OCI-LY1 (cell line): ENCODE measurements at regions not wholly inside any gene's neighbourhood (a gene's known extent, or its start where the extent isn't known, plus 50 kb on each side); places are given as distances from the start of the nearest gene placed in this dataset.

Experiments
- H2AFZ ChIP-seq: fragments of 200-600 bp; sonication (generic), shearing (Covaris generic); 2 replicates; pipeline ENCODE4 v1.6.0; 2014; ENCODE audit warnings: antibody characterized with exemption, mild to moderate bottlenecking, low read length
- H3F3A ChIP-seq: fragments of 200-600 bp; sonication (generic), shearing (Covaris generic); 2 replicates; pipeline ENCODE4 v1.6.0; 2014; ENCODE audit warnings: mild to moderate bottlenecking, antibody characterized with exemption, low read length, moderate library complexity; ENCODE audit not compliant: insufficient read depth
- H3K27ac ChIP-seq: fragments of 200-600 bp; sonication (generic); 2 replicates; pipeline ENCODE4 v1.5.1; 2014; ENCODE audit warnings: low read length, mixed run types, mild to moderate bottlenecking, low read depth; ENCODE audit not compliant: poor library complexity, severe bottlenecking
- H3K27me3 ChIP-seq: fragments of 200-600 bp; sonication (generic); 2 replicates; pipeline ENCODE4 v1.6.0; 2014; ENCODE audit warnings: antibody characterized with exemption, mild to moderate bottlenecking, low read length, moderate library complexity; ENCODE audit not compliant: insufficient read depth
- H3K36me3 ChIP-seq: fragments of 200-600 bp; sonication (generic); 2 replicates; pipeline ENCODE4 v1.6.1; 2014; ENCODE audit warnings: mild to moderate bottlenecking, antibody characterized with exemption, low read length, moderate library complexity, mixed read lengths; ENCODE audit not compliant: insufficient read depth
- H3K4me1 ChIP-seq: fragments of 200-600 bp; sonication (generic); 2 replicates; pipeline ENCODE4 v1.5.1; 2014; ENCODE audit warnings: mild to moderate bottlenecking, low read length, moderate library complexity; ENCODE audit not compliant: insufficient read depth, severe bottlenecking
- H3K4me2 ChIP-seq: fragments of 200-600 bp; sonication (generic), shearing (Covaris generic); 2 replicates; pipeline ENCODE4 v1.6.1; 2014; ENCODE audit warnings: low read length
- H3K4me3 ChIP-seq: fragments of 200-600 bp; sonication (generic); 2 replicates; pipeline ENCODE4 v1.5.1; 2014; ENCODE audit warnings: low read length, low read depth, mild to moderate bottlenecking, mixed read lengths; ENCODE audit not compliant: poor library complexity, severe bottlenecking
- H3K79me2 ChIP-seq: fragments of 200-600 bp; shearing (Covaris generic); 2 replicates; pipeline ENCODE4 v1.6.1; 2016; ENCODE audit warnings: mixed run types, low read length, mixed read lengths; ENCODE audit not compliant: insufficient read depth
- H3K9ac ChIP-seq: fragments of 200-600 bp; sonication (generic), shearing (Covaris generic); 2 replicates; pipeline ENCODE4 v1.6.1; 2014; ENCODE audit warnings: mild to moderate bottlenecking, low read length, mixed read lengths
- H3K9me2 ChIP-seq: fragments of 200-600 bp; sonication (generic), shearing (Covaris generic); 2 replicates; pipeline ENCODE4 v1.6.1; 2014; ENCODE audit warnings: low read depth, mild to moderate bottlenecking, low read length, mixed read lengths
- H3K9me3 ChIP-seq: fragments of 200-600 bp; shearing (Covaris generic); 2 replicates; pipeline ENCODE4 v1.6.1; 2014; ENCODE audit warnings: low read length, mixed read lengths
- H4K20me1 ChIP-seq: fragments of 200-600 bp; sonication (generic), shearing (Covaris generic); 2 replicates; pipeline ENCODE4 v1.6.0; 2016; ENCODE audit warnings: mild to moderate bottlenecking, low read length; ENCODE audit not compliant: insufficient read depth
- EZH2 ChIP-seq: fragments of 200-600 bp; sonication (generic), shearing (Covaris generic); IDR thresholded peaks from 2 replicates; pipeline ENCODE4 v1.8.0; 2017; ENCODE audit warnings: borderline replicate concordance, mixed run types, mild to moderate bottlenecking, antibody characterized with exemption, low read length, moderate library complexity, mixed read lengths
- TF ChIP-seq, protein P1 (sequence below): fragments of 200-600 bp; sonication (generic), shearing (Covaris generic); IDR thresholded peaks from 2 replicates; pipeline ENCODE4 v1.5.1; 2017; ENCODE audit warnings: mild to moderate bottlenecking, antibody characterized with exemption, low read length, moderate library complexity, mixed read lengths

DNA sequence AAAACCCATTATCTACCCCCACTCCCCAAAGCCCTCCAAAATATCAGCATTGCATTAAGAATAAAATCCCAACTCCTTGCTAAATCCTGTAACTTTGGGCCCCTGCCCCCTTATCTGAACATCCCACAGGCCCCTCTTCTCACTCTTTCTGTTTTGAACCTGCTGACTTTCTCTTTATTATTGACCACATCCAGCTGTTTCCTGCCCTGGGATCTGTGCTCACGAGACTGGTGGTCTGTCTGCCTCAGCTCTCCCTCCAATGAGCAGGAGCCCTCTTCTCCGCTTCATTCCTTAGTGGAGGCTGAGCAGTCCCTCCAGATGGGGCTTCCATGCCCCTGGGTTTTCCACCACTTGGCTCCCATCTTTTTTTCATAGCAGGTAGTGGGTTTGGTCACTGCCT, 116.9 kb downstream of the ACKR3 start:
- Histone ChIP-seq H3F3A (no peaks in the 10 kb centered on the region), H3K9ac (no peak overlapping the region), H3K79me2 (no peaks in the 10 kb centered on the region), H3K27me3 (no peaks in the 10 kb centered on the region), H3K4me1 (peaks cover 9% of the 10 kb centered on the region), H3K4me2 (no peak overlapping the region), H3K9me2 (no peaks in the 10 kb centered on the region), H3K9me3 (no peaks in the 10 kb centered on the region), H4K20me1 (no peaks in the 10 kb centered on the region), H3K27ac (no peak overlapping the region), H3K36me3 (no peaks in the 10 kb centered on the region; the same call in 1 of the 2 replicates), H3K4me3 (no peak overlapping the region), H2AFZ (no peak overlapping the region)
- no peak for TF ChIP-seq EZH2
- TF ChIP-seq, protein P1, sequence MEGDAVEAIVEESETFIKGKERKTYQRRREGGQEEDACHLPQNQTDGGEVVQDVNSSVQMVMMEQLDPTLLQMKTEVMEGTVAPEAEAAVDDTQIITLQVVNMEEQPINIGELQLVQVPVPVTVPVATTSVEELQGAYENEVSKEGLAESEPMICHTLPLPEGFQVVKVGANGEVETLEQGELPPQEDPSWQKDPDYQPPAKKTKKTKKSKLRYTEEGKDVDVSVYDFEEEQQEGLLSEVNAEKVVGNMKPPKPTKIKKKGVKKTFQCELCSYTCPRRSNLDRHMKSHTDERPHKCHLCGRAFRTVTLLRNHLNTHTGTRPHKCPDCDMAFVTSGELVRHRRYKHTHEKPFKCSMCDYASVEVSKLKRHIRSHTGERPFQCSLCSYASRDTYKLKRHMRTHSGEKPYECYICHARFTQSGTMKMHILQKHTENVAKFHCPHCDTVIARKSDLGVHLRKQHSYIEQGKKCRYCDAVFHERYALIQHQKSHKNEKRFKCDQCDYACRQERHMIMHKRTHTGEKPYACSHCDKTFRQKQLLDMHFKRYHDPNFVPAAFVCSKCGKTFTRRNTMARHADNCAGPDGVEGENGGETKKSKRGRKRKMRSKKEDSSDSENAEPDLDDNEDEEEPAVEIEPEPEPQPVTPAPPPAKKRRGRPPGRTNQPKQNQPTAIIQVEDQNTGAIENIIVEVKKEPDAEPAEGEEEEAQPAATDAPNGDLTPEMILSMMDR: no peak

DNA sequence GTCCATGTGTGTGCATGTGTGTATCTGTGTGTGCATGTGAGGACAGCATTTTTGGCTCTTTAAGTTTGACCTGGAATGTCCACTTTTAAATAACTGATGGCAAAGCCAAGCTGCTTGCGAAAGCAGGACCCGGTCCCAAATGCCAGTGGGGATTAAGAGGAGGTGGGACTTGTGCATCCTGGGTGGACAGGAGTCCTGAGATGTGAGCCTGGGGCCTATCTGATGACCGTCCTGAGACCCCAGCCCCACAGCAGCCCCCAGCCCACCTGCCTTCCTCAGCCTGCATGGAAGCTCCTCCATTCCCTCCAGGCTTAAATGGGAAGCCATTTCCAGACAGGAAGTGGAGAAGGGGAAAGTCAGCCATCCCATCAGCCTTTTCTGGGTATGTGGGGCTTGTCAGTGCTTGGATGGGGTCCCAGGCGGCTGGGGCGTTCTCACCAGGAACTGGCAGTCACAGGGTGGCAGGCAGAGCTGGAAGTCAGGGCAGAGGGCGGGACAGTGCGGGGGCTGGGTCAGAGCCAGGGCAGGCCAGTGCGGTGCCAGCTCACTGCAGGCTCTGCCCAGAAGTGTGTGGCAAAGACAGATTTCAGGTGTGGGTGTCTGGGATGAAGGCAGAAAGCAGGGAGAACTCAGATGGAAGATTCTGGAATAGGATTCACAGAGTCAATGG, 117.8 kb downstream of the ACKR3 start:
- Histone ChIP-seq H2AFZ (no peak overlapping the region), H3F3A (no peaks in the 10 kb centered on the region), H3K79me2 (no peaks in the 10 kb centered on the region), H3K4me3 (no peak overlapping the region), H3K27ac (no peak overlapping the region), H3K9me3 (no peaks in the 10 kb centered on the region), H4K20me1 (no peaks in the 10 kb centered on the region), H3K4me1 (peaks cover 9% of the 10 kb centered on the region), H3K9me2 (no peaks in the 10 kb centered on the region), H3K27me3 (no peaks in the 10 kb centered on the region), H3K9ac (no peak overlapping the region), H3K4me2 (no peak overlapping the region), H3K36me3 (no peaks in the 10 kb centered on the region; the same call in 1 of the 2 replicates)
- TF ChIP-seq, protein P1: no peak
- no peak for TF ChIP-seq EZH2

DNA sequence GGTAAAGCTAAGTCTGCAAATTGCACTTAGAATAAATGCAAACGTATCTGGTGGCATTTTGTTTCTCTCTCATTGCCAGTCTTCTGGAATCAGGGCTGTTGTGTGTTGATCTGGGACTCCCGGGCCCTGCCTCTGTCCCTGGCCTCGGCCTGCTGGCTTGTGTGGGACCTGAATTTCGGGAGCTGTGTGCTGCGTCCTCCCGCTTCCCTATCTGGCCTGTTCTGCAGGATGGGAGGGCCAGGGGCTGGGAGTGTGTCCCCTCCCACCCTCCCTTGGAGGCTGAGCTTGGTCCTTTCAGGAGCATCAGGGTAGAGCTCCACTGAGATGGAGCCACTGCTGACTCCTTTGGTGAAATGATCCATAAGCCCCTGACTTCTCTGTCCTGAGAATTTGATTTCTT, 118.5 kb downstream of the ACKR3 start:
- no peaks in the 10 kb centered on the region for H3K27me3 ChIP-seq
- no peak overlapping the region for H3K4me2 ChIP-seq
- H3K9me3 ChIP-seq: no peaks in the 10 kb centered on the region
- H2AFZ ChIP-seq: no peak overlapping the region
- no peak overlapping the region for H3K9ac ChIP-seq
- TF ChIP-seq EZH2: no peak
- TF ChIP-seq, protein P1: no peak
- H3K4me3 ChIP-seq: no peak overlapping the region
- no peak overlapping the region for H3K27ac ChIP-seq
- peaks cover 9% of the 10 kb centered on the region for H3K4me1 ChIP-seq
- H3K79me2 ChIP-seq: no peaks in the 10 kb centered on the region
- no peaks in the 10 kb centered on the region; the same call in 1 of the 2 replicates for H3K36me3 ChIP-seq
- H3K9me2 ChIP-seq: no peaks in the 10 kb centered on the region
- no peaks in the 10 kb centered on the region for H4K20me1 ChIP-seq
- no peaks in the 10 kb centered on the region for H3F3A ChIP-seq
